ENCODE measurements at regions not wholly inside any gene's neighbourhood (a gene's known extent, or its start where the extent isn't known, plus 50 kb on each side); places are given as distances from the start of the nearest gene placed in this dataset.

DNA sequence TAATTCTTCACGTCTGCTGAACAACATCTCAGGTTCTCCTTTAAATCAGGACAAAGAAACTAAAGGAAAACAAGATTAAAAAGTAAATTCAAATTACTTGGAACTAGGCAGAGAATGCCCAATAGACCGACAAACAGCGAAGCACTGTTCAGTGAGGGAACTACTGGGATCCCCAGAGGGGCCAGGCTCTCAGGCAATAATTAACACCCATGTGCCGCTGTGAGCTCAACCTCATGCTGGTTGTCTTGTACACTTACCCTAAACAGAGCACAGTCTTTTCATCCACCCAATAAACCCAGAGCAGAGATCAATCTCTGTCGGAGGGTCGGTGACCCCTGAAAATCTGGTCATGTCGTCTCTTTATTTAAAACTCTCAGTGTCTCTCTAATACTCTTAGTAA lies 229.9 kb upstream of the CRIM1 start:
- Histone ChIP-seq H4K5ac (ENCODE audit: insufficient read length, low read depth, low read length) (no peak overlapping the region), H2BK15ac (ENCODE audit: low read length) (no peak overlapping the region), H3K4me2 (ENCODE audit: insufficient read depth in 1 of 2, low read depth in 2 of 2, low read length in 2 of 2) (no peak overlapping the region), H3K9ac (replicated peaks in 1 of 4; ENCODE audit: extremely low read depth in 1 of 4, low read depth in 3 of 4, low read length in 3 of 4) (no peak overlapping the region), H2BK120ac (replicated peaks; ENCODE audit: low read depth, low read length) (no peak overlapping the region), H3K79me2 (ENCODE audit: control insufficient read depth in 1 of 2, insufficient read depth in 2 of 2, low read length in 2 of 2) (no peaks in the 10 kb centered on the region), H3K27me3 (replicated peaks in 1 of 4; ENCODE audit: control insufficient read depth in 3 of 4, extremely low read depth in 1 of 4, insufficient read depth in 3 of 4, low read length in 3 of 4) (no peaks in the 10 kb centered on the region), H3K56ac (replicated peaks; ENCODE audit: insufficient read length, low read depth, low read length) (no peak overlapping the region), H3K14ac (ENCODE audit: insufficient read length) (no peak overlapping the region), H3K36me3 (ENCODE audit: control insufficient read depth in 2 of 4, insufficient read depth in 4 of 4, low read length in 3 of 4) (no peaks in the 10 kb centered on the region), H2BK12ac (ENCODE audit: low read depth, low read length) (no peak overlapping the region), H3K79me1 (ENCODE audit: low read depth, low read length) (no peaks in the 10 kb centered on the region), H3K4me1 (replicated peaks in 1 of 4; ENCODE audit: control insufficient read depth in 3 of 4, insufficient read depth in 4 of 4, low read length in 3 of 4) (no peaks in the 10 kb centered on the region), H4K8ac (ENCODE audit: extremely low read depth, insufficient read depth, low read length) (no peak overlapping the region), H2BK20ac (ENCODE audit: low read length) (no peak overlapping the region), H3K18ac (ENCODE audit: extremely low read depth, low read length) (no peak overlapping the region), H3K4me3 (ENCODE audit: extremely low read depth in 1 of 4, insufficient read depth in 2 of 4, low read depth in 3 of 4, low read length in 4 of 4) (no peak overlapping the region), H3K4ac (replicated peaks; ENCODE audit: insufficient read length, low read depth, low read length) (no peak overlapping the region), H4K20me1 (replicated peaks in 1 of 2; ENCODE audit: control insufficient read depth in 1 of 2, insufficient read depth in 2 of 2, low read length in 2 of 2) (no peaks in the 10 kb centered on the region), H3K23ac (ENCODE audit: insufficient read length) (no peak overlapping the region), H2BK5ac (ENCODE audit: low read depth, low read length) (no peak overlapping the region), H3K23me2 (ENCODE audit: low read depth, low read length) (no peaks in the 10 kb centered on the region), H2AK5ac (ENCODE audit: low read depth, low read length) (no peak overlapping the region), H2AFZ (ENCODE audit: low read length) (no peak overlapping the region), H3K9me3 (ENCODE audit: insufficient read depth in 2 of 2, low read depth in 1 of 2, low read length in 1 of 2) (no peaks in the 10 kb centered on the region), H3K27ac (ENCODE audit: low read depth, low read length) (no peak overlapping the region), H4K91ac (replicated peaks; ENCODE audit: insufficient read length, low read length) (no peak overlapping the region)
- CTCF ChIA-PET (ENCODE audit: partially characterized antibody): interaction anchor here (0.6 kb wide), 1 partner anchor 660 kb away, joined by 3 read pairs; no protein-coding TSS in a partner anchor
- no peak for FAIRE-seq
- no peak for DNase-seq (ENCODE audit: low read depth in 1 of 2, low spot score in 2 of 2)
- TF ChIP-seq CHD2 (IDR thresholded peaks at IDR 0.05; ENCODE audit: low read length) (no peak), SIX5 (IDR thresholded peaks at IDR 0.05; ENCODE audit: low read depth, low read length) (no peak)
- POLR2A ChIA-PET (ENCODE audit: partially characterized antibody): no interaction called here
- WGBS, 2 experiments (ENCODE audit: extremely low coverage in 1 of 2, insufficient coverage in 1 of 2, insufficient read length in 1 of 2, insufficient replicate concordance in 2 of 2, low coverage in 1 of 2, low lambda C conversion rate in 2 of 2, missing lambda C conversion rate in 1 of 2): 94% methylated on average over 7 of the region's 7 CpGs; no CpG with 5 or more reads in 1 of the 2 experiments

Data from H1 (cell line).